HCT116 (cell line): ENCODE measurements at regions not wholly inside any gene's neighbourhood (a gene's known extent, or its start where the extent isn't known, plus 50 kb on each side); places are given as distances from the start of the nearest gene placed in this dataset.

ENCODE experiments used
- ATF3 ChIP-seq: IDR thresholded peaks from 2 replicates; pipeline ENCODE4 v1.6.1; 2012
- EZH2phosphoT487 ChIP-seq: fragments of 200-600 bp; IDR thresholded peaks from 2 replicates; pipeline ENCODE4 v1.6.1; 2018; ENCODE audit warnings: antibody characterized with exemption, borderline replicate concordance
- JUND ChIP-seq: IDR thresholded peaks from 2 replicates; pipeline ENCODE4 v1.6.1; 2012
- POLR2A ChIP-seq: IDR thresholded peaks from 2 replicates; pipeline ENCODE4 v1.7.0; 2011; ENCODE audit warnings: borderline replicate concordance; ENCODE audit not compliant: insufficient read depth, insufficient read length; ENCODE audit errors: extremely low read depth
- POLR2AphosphoS5 ChIP-seq: IDR thresholded peaks from 2 replicates; pipeline ENCODE4 v1.6.1; 2011; ENCODE audit warnings: mild to moderate bottlenecking, low read depth, low read length, moderate library complexity
- RAD21 ChIP-seq: IDR thresholded peaks from 2 replicates; pipeline ENCODE4 v1.6.1; 2012; ENCODE audit warnings: low read depth, mild to moderate bottlenecking
- SIN3A ChIP-seq: IDR thresholded peaks from 2 replicates; pipeline ENCODE4 v1.6.1; 2012; ENCODE audit warnings: low read depth
- SP1 ChIP-seq: IDR thresholded peaks from 2 replicates; pipeline ENCODE4 v1.6.1; 2012; ENCODE audit warnings: low read depth
- YY1 ChIP-seq: IDR thresholded peaks from 2 replicates; pipeline ENCODE4 v1.6.1; 2011; ENCODE audit warnings: low read length, low read depth, moderate library complexity, mild to moderate bottlenecking; ENCODE audit not compliant: insufficient replicate concordance; ENCODE audit errors: extremely low read depth
- ZFX ChIP-seq: fragments of 450-650 bp; IDR thresholded peaks from 2 replicates; pipeline ENCODE4 v1.6.1; 2017
- TF ChIP-seq, protein P1 (sequence below), 3 experiments: fragments of 200-600 bp in 1 of 3; sonication (generic) in 1 of 3; IDR thresholded peaks in 2 of 3; conservative IDR thresholded peaks in 1 of 3; 2 replicates each; pipeline ENCODE4 v1.5.1; 2012 to 2017; ENCODE audit warnings: low read depth in 2 of 3, low read length in 2 of 3, antibody characterized with exemption in 1 of 3, borderline replicate concordance in 1 of 3, control low read depth in 1 of 3, mild to moderate bottlenecking in 1 of 3, mixed read lengths in 1 of 3, mixed run types in 1 of 3, moderate library complexity in 1 of 3; ENCODE audit not compliant: insufficient read depth in 1 of 3

- TF ChIP-seq YY1 (no peak), JUND (no peak), EZH2phosphoT487 (no peak), RAD21 (no peak), ATF3 (no peak), POLR2A (no peak), SP1 (no peak), POLR2AphosphoS5 (no peak), SIN3A (no peak), ZFX (no peak)
- TF ChIP-seq, protein P1, sequence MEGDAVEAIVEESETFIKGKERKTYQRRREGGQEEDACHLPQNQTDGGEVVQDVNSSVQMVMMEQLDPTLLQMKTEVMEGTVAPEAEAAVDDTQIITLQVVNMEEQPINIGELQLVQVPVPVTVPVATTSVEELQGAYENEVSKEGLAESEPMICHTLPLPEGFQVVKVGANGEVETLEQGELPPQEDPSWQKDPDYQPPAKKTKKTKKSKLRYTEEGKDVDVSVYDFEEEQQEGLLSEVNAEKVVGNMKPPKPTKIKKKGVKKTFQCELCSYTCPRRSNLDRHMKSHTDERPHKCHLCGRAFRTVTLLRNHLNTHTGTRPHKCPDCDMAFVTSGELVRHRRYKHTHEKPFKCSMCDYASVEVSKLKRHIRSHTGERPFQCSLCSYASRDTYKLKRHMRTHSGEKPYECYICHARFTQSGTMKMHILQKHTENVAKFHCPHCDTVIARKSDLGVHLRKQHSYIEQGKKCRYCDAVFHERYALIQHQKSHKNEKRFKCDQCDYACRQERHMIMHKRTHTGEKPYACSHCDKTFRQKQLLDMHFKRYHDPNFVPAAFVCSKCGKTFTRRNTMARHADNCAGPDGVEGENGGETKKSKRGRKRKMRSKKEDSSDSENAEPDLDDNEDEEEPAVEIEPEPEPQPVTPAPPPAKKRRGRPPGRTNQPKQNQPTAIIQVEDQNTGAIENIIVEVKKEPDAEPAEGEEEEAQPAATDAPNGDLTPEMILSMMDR (IDR thresholded peaks at IDR 0.05 in 2 of 3, conservative IDR thresholded peaks at IDR 0.05 in 1 of 3; ENCODE audit: borderline replicate concordance in 1 of 3, insufficient read depth in 1 of 3, low read depth in 2 of 3, low read length in 2 of 3), result no peak
Measured at GRCh38 chr14:42921901-42922300, 1315.2 kb downstream of the LRFN5 start.
